ENCODE measurements at regions not wholly inside any gene's neighbourhood (a gene's known extent, or its start where the extent isn't known, plus 50 kb on each side); places are given as distances from the start of the nearest gene placed in this dataset.

- Mint-ChIP-seq H3K4me3 (no peak overlapping the region), H3K27me3 (ENCODE audit: low read depth) (peaks cover 4% of the 10 kb centered on the region), H3K4me1 (peaks cover 12% of the 10 kb centered on the region), H3K27ac (no peak overlapping the region), H3K9me3 (peaks cover 78% of the 10 kb centered on the region), H3K36me3 (peaks cover 64% of the 10 kb centered on the region)
- ATAC-seq (no peak), DNase-seq (ENCODE audit: low spot score) (no peak)
- no peak for TF ChIP-seq MYBL2 (CRISPR knock-in tag; IDR thresholded peaks at IDR 0.05)
- no peak for TF ChIP-seq ESRRA (CRISPR knock-in tag; IDR thresholded peaks at IDR 0.05; ENCODE audit: borderline replicate concordance)
- TF ChIP-seq GABPB1 (CRISPR knock-in tag; IDR thresholded peaks at IDR 0.05): no peak
- TF ChIP-seq ZBTB21 (CRISPR knock-in tag; IDR thresholded peaks at IDR 0.05; ENCODE audit: borderline replicate concordance): no peak
- POLR2A ChIA-PET: no interaction called here
- CTCF ChIA-PET: no interaction called here
Observed at GRCh38 chr4:11268149-11268548, 160.5 kb downstream of the HS3ST1 start.

GRCh38 chr4:11264841-11265240 is 163.9 kb downstream of the HS3ST1 start:
- H3K4me3 Mint-ChIP-seq: no peak overlapping the region
- ChIA-PET POLR2A (no interaction called here), CTCF (no interaction called here)
- H3K4me1 Mint-ChIP-seq: peaks cover 9% of the 10 kb centered on the region
- peaks cover 62% of the 10 kb centered on the region for H3K36me3 Mint-ChIP-seq
- no peak for DNase-seq (ENCODE audit: low spot score)
- TF ChIP-seq ATF1 (CRISPR knock-in tag; IDR thresholded peaks at IDR 0.05) (no peak), SP1 (CRISPR knock-in tag; conservative IDR thresholded peaks at IDR 0.05) (no peak), SOX15 (CRISPR knock-in tag; IDR thresholded peaks at IDR 0.05) (no peak), IRF2 (CRISPR knock-in tag; IDR thresholded peaks at IDR 0.05; ENCODE audit: borderline replicate concordance, low read depth) (no peak), ZNF512 (CRISPR knock-in tag; IDR thresholded peaks at IDR 0.05; ENCODE audit: borderline replicate concordance) (no peak), JUN (CRISPR knock-in tag; IDR thresholded peaks at IDR 0.05) (no peak), ZMAT4 (CRISPR knock-in tag; IDR thresholded peaks at IDR 0.05) (no peak), USF1 (CRISPR knock-in tag; IDR thresholded peaks at IDR 0.05) (no peak), E2F5 (CRISPR knock-in tag; IDR thresholded peaks at IDR 0.05) (no peak), E2F1 (CRISPR knock-in tag; IDR thresholded peaks at IDR 0.05) (no peak), JAZF1 (CRISPR knock-in tag; IDR thresholded peaks at IDR 0.05) (no peak), ZNF281 (CRISPR knock-in tag; IDR thresholded peaks at IDR 0.05) (no peak)
- H3K27me3 Mint-ChIP-seq (ENCODE audit: low read depth): no peaks in the 10 kb centered on the region; the same call in 1 of the 2 replicates
- H3K27ac Mint-ChIP-seq: no peak overlapping the region
- peaks cover 73% of the 10 kb centered on the region for H3K9me3 Mint-ChIP-seq
- ATAC-seq: no peak

GRCh38 chr4:11264346-11264745 is 164.3 kb downstream of the HS3ST1 start:
- Mint-ChIP-seq H3K4me3 (no peak overlapping the region), H3K36me3 (peaks cover 59% of the 10 kb centered on the region)
- POLR2A ChIA-PET: no interaction called here
- TF ChIP-seq SP1 (CRISPR knock-in tag; conservative IDR thresholded peaks at IDR 0.05) (no peak), ATF3 (CRISPR knock-in tag; conservative IDR thresholded peaks at IDR 0.05) (no peak), GABPB1 (CRISPR knock-in tag; IDR thresholded peaks at IDR 0.05) (no peak), NFATC4 (CRISPR knock-in tag; IDR thresholded peaks at IDR 0.05) (no peak), ELF4 (CRISPR knock-in tag; IDR thresholded peaks at IDR 0.05; ENCODE audit: low read depth) (no peak), SMAD4 (CRISPR knock-in tag; IDR thresholded peaks at IDR 0.05) (no peak), MXD4 (CRISPR knock-in tag; IDR thresholded peaks at IDR 0.05; ENCODE audit: borderline replicate concordance) (no peak), GRHL2 (CRISPR knock-in tag; IDR thresholded peaks at IDR 0.05; ENCODE audit: insufficient replicate concordance, severe bottlenecking) (no peak), JAZF1 (CRISPR knock-in tag; IDR thresholded peaks at IDR 0.05) (no peak), CTCF (IDR thresholded peaks at IDR 0.05) (no peak), ETV6 (CRISPR knock-in tag; IDR thresholded peaks at IDR 0.05) (no peak)

More at GRCh38 chr4:11264346-11264745, 164.3 kb downstream of the HS3ST1 start:
- ATAC-seq (no peak), DNase-seq (ENCODE audit: low spot score) (no peak)
- H3K27ac Mint-ChIP-seq: no peak overlapping the region
- H3K27me3 Mint-ChIP-seq (ENCODE audit: low read depth): no peaks in the 10 kb centered on the region; the same call in 1 of the 2 replicates
- H3K4me1 Mint-ChIP-seq: peaks cover 9% of the 10 kb centered on the region
- H3K9me3 Mint-ChIP-seq: peaks cover 73% of the 10 kb centered on the region
- CTCF ChIA-PET: no interaction called here
